Dermis microvascular lymphatic vessel endothelial cell (primary cell): ENCODE measurements at regions not wholly inside any gene's neighbourhood (a gene's known extent, or its start where the extent isn't known, plus 50 kb on each side); places are given as distances from the start of the nearest gene placed in this dataset.
A peak's percentile ranks its signal among the peaks of the same experiment; 100 is the strongest.

ENCODE experiments used
- DNase-seq, 2 donors: peaks; one replicate each; pipeline versions ENCODE4 v3.0.0 to v3.0.0-alpha.2; 2010; ENCODE audit warnings: low read depth in 2 of 2

DNA sequence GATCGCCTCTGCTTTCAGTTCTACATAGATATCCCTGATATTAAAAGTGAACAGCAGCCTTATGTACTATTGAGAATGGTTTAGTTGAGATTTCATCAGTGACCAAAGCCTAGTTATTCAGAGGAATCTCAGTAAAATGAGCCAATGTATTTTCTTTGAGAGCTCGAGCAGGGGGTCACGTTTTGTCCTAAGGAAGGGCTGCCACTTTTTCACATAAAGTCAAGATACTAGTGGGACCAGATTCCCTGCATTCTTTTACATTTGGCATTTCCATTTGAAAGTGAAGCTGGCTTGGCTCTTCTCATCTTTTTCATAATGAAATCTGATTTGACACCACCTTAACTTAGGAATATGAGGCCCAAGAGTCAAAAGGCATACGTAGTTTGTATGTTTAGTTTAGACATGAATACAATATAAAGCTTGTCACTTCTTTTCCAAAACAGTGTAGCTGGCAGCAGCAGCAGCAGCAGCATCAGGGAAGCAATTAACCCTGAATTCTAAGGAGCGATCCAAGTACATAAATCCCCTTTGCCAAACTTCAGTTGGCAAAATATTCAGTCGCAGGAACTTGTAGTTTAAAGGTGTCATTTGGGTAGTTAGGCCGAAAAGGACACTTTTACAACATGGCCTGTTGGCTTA is 1752.2 kb upstream of the PCDH20 start:
- no peak for DNase-seq

DNA sequence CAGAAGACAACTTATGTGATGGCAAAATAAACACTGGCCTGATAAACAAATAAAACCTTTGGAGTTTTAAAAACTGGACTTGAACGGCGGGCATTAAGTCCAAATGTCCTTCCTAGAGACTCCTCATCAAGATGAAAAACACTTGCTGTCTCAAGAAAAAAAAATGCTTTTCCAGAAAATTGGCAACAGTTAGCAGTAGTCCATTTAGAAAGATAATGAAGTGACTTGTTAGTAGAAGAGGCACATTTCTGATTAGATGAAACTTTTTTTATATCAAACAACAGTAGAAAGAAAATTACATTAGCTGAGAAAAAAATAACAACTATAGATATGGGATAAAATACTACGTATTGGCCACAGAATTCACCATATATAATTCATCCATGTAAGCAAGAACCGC is 1750.7 kb upstream of the PCDH20 start:
- no peak for DNase-seq

DNA sequence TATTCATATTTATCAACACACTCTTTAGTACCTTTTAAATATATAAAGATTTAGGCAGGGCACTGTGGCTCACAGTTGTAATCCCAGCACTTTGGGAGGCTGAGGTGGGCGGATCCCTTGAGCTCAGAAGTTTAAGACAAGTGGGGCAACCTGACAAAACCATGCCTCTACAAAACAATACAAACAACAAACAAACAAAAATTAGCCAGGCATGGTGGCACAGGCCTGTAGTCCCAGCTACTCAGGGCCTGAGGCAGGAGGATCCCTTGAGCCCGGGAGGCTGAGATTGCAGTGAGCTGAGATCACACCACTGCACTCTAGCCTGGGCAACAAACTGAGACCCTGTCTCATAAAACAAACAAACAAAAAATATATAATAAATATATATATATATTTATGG is 1748.3 kb upstream of the PCDH20 start:
- DNase-seq, result no peak

DNA sequence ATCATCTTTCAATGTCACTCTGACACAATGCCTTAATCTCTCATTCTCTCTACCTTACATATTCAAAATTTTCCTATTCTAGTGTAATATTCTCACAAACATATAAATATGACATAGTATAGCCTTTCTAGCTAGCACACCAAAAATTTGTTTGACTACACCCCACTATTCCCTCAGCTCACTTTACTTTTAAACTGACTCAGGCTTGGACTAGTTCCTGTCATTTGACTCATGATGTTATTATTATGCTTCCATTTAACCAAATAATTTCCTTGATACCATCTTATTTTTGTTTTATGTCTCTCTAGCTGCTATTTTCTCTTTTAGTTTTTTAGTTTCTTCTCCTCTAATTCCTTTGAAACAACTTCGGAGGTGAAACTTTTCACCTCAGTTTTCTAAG is 1745.6 kb upstream of the PCDH20 start:
- no peak for DNase-seq

DNA sequence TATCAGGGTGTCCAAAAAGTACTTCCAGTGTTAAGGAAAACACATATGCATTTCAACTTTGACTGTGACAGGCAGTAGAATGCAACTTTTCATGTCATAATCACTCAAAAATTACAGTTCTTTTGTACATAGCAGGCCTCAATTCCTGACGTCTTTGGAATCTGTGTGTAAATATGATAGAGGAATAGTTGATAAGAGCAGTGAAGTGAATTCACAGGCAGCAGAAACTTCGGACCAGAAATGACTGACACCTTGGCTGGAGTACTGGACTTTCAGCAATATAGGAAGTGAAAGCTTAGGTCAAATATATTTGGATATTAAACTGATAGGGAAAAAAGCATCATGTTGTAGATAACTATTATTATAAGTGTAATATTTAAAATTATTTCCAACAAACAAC is 1741.2 kb upstream of the PCDH20 start:
- no peak for DNase-seq

DNA sequence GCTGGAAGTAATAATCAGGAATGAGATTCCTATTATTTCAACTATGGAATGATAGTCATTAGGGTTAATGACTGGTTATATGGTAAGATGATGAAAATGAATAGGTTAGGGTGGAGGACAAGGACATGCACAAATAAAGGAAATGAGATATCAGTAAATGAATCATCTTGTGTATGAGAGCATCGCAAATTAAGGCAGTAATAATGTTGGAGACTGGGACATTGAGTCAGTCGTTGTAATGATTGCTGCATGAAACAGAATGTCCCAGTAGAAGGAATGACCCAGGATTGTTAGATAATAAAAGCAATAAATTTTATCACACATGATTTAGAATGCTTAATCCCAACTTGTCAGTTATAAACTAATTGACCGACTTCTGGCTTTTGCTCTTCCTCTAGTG is 1733.7 kb upstream of the PCDH20 start:
- DNase-seq, result no peak

DNA sequence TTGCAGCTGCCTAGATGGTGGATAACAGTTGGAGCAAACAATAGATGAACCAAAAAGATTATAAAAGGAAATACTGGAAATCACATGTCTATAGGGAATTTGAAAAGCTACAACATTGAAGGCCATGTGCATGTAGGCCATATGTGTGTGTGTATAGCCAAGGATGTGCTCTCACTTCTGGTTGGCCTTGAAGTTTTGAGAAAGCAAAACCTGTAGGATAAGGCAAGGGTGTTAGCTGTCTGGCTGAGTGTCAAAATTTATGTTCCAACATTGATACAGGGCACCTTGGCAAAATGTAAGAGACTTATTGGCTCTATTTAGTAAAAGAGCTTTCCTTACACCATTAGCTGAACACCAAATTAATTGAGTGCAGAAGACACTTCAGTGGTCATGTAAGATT is 1723.6 kb upstream of the PCDH20 start:
- no peak for DNase-seq

DNA sequence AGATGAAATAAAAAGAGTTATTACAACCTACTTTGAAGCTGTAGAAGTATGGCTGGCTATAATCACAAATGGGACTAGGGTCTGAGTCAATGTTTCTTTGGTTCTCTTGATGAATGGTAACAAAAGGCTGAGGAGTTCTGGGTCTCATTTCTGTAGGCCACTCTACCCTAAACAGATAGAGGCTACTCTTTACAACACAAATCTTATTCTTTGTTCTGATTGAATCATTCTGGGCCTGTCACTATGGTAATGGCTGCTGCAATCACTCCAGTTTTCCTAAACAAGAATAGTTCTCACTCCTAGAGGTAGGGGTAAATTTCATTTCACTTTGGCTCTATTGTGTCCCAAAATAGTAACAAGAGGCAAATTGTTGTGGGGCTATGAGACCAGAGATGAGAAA is 1714.3 kb upstream of the PCDH20 start:
- DNase-seq, result no peak

DNA sequence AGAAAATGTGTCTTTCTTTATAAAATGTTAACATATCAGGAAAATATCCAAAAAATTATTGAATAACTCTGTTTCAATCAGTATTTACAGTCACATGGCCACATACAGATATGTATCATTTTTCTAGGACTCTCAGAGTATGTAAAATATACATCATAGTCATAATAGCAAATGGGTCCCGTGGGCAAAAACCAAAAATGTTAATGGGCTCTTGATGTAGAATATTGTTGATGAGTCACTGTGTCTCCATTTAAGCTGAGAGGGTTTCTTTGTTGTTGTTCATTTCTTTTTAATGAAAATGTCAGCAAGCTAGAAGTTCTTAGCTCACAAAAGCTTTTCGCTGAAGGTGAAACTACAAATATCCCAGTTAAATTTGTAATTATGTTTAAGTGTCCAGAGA is 1713.1 kb upstream of the PCDH20 start:
- no peak for DNase-seq

DNA sequence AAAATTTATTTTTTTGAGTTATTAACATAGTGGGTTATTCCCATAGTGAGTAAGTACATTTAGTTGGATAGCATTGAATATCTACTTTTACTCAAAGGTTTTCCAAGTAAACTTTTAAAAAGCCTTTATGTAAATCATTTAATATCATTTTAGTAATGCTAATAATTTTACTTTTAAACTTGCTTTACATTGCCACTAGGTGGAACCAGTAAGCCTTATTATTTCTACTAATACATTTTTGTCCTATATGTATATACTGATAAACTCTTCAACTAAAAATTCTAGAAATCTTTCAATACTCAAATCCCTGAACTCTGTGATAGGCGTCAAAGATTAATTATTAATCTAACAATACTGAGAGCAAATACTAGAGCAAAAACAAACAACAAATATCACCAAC is 1709.2 kb upstream of the PCDH20 start:
- DNase-seq, result peak in 1 of 2 donors; percentile 15

DNA sequence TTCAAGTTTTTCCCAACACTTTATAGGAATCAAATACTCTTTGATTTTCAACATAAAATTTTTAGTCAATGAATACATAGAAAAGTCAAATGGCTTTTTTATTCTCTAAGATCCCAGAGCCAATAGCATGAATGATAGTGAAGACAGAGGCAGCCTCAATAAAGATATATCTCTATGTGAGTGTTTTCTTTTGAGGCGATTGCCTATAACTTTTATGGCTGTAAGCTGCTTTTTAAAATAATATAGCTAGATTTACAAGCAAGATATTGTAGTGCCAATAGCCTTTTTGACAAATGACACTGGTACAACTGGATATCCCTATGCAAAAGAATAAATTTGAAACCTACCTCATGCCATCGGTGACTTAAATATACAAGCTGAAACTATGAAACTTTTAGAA is 1705.2 kb upstream of the PCDH20 start:
- DNase-seq, result no peak

DNA sequence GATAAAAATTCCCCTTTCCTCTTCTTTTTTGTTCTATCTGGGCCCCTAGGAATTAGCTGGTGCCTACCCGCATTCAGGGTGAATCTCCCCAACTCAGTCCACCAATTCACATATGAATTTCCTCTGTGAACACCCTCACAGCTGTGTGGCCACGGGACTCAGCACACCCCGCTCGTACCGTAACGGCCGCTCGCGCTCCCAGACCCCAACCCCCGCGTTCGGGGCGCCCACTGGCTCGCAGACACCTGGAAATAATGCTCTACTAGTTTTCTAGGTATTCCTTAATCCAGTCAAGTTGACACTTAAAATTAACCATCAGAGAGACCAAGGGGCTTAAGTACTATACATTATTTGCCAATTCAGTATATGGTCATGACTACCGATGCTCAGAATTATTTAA is 1702.1 kb upstream of the PCDH20 start:
- DNase-seq, result no peak

DNA sequence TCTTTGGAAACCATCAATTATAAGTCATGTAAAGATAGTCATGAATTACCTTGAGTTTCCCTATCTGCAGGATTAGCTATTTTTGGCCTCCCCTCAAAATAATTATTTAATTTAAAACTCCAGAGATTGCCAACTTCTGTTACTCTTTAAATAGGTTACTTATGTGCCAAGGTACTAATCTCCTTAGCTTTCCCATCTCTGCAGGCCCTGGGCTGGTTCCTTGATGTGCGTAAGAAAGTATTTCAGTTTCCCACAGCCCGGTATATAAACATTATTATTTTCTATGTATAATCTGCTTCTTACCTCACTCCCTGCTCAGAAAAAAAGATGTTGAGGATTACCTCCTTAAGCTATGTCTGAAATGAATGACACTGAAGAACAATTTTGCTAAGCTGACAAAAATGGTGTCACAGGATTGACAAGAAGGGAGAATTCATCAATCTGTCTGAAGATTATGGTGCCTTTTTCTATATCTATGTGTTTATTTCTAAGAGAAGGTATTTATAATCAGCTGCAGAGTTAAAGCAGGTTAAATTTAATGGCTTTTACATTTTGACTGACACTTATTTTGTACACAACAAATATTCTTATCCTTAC is 1697.2 kb upstream of the PCDH20 start:
- no peak for DNase-seq

DNA sequence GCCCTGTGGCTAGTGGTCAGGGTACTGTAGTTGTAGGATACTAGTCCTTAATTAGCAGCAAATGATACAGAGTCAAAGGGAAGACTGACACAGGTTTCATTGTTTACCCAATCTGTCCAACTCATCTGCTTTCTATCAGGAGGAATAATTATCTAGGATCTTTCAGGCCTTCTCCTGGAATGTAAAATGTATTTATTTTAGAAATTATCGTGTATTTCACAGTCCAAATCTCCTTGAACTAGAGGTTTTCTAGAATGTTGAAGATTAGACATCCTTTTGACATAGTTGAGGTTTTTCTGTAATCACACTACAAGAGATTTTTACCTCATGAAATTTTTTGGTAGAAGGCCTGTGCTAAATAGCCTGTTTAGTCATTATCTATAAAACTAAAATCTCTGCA is 1694.8 kb upstream of the PCDH20 start:
- DNase-seq, result no peak

DNA sequence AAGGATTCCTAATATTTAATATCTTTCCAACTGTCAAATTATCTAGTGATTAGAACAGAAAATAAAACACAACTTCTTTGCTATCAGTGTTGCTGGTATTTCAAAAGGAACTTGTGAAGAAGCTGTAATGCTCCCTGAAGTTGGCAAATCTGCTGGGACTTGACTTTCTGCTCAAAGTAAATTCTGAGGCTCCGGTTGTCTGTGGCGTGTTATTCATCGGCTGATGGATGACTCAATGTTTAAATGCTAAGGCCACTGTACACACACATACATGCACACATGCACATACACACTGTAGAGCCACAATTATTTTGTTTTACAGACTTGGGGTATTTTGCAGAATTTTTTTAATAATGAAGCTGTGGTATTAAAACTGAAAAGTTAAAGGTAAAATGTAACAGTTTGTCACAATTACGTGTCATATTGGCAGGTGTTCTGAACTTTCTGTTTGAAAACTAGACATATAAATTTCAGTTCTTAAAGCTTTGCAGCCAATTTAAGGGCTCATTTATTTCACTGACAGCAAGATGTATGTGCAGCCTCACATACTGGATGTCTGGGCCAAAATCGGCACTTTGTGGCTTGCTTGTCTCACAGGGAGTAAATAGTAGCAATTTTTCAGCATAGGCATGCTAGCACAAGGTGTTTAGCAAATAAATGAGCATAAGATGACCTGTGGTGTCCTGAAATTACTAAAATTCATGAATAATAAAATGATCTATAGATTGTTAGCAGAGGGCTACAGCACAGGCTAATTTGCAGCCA is 1691.7 kb upstream of the PCDH20 start:
- DNase-seq, result no peak

DNA sequence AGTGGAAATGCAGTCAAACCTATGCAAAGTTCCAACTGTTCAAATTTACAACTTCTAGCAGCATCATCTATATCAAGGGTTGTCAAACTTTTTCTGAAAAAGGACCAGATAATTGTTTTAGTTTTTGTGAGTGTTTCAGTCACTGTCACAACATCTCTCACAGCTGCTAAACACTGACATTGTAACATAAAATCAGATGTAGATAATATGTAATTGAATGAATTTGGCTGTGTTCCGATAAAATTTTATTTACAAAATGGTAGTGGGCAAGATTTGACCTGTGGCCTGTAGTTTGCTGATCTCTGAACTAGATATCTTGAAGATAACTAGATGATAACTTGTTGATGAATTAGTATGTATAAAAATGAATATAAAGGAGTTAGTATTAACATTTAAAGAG is 1679.1 kb upstream of the PCDH20 start:
- no peak for DNase-seq

DNA sequence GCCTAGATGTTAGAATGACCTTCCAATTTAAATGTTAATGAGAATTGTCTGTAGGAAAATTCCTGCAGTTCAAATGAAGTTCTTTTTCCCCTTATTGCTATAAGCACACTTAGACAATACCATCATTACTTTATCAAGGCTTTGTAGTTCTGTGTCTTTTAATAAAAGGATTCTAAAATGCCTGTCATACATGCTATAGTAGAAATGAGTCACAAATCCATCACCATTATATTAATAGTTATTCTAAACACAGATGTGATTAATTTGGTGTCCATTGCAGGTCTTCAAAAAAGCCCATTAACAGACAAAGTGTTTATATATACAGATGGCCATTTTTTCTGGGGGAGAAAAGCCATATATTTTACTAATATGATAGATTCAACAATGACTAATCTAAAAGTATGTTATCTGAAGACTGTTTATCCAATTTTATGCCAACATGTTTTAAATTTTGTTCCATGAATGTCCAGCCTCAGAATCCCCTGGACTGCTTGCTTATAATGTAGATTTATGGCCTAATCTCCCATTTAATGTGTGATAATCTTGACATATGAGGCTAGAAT is 1678.3 kb upstream of the PCDH20 start:
- no peak for DNase-seq

DNA sequence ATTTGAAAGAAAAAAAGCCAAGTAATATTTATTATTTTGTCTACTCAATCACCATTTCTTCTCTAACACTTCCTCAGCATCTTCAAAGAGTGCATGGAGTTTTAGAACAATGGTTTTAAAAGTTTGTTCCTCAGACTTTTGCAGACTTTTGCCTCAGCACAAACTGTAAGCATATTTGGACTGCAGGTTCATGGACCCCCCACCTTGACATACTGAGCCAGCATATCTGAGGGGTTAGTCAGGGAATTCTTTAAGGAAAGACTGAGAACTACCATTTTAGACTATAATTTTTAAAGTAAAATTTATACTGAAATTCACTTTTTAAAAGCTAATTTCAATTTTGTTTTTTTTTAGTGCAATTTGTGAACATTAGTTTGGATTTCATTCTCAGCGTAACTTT is 1676.8 kb upstream of the PCDH20 start:
- no peak for DNase-seq

DNA sequence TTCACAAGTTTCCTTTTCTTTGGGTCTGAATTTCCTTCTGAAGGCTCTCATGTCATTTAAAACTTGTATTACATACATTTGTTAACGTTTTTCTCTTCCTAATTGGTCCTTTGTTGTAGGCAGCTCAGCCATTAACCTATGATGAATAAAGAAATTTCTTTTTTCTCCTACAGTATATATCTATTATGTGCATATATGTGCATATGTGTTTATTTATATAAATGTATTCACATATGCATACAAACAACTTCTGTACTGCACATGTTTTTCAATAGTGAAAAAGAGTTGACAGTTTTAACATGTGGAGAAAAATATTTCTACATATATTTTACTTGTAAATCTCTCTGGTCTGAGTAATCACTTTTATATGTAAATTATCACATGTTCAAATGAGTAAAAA is 1674.9 kb upstream of the PCDH20 start:
- no peak for DNase-seq

DNA sequence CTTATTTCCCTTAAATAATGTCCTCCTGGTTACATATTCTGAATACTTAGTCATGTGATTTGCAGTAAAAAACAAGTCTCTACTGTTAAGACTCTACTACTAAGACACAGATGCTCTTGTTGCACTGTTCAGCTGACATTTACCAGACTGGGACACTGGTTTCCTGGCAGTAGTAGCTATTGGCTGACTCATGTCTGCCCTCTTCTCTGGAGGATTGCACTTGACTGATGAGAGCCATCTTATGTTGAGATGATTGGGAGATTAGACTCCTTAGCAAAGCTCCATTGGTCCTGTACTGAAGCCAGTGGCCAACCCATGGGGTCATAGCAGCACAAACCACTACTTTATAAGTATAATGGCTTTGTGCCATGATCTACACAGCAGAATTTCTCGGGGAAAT is 1672.6 kb upstream of the PCDH20 start:
- no peak for DNase-seq

DNA sequence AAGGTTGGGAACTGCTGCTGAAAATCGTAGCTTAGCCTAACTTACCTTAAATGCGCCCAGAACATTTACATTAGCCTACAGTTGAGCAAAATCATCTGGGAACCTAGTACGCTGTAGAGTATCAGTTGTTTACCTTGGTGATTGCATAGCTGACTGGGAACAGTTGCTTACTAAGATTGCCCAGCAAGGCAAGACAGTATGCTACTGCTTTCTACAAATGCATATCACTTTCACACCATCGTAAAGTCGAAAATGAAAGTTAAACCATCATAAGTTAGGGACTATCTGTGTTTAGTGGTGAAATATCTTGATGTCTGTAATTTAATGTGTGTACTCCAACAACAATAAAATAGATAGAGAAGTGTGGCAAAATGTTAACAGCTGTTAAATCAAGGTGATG is 1670.6 kb upstream of the PCDH20 start:
- DNase-seq, result no peak

DNA sequence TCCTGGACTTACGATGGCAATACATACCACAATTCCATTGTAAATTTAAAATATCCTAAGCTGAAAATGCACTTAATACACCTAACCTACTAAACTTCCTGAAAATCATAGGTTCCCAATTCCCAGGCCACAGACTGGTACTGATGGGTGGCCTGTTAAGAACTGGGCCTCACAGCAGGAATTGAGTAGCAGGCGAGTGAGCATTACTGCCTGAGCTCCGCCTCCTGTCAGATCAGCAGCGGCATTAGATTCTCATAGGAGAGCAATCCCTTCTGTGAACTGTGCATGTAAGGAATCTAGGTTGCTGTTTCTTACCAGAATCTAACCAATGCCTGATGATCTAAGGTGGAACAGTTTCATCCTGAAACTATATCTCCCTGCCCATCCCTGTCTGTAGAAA is 1670.2 kb upstream of the PCDH20 start:
- no peak for DNase-seq
